DND-41 (cell line): ENCODE measurements at regions not wholly inside any gene's neighbourhood (a gene's known extent, or its start where the extent isn't known, plus 50 kb on each side); places are given as distances from the start of the nearest gene placed in this dataset.

Experiments
- CTCF ChIP-seq: IDR thresholded peaks from 2 replicates; pipeline ENCODE4 v1.5.1; 2012; ENCODE audit warnings: borderline replicate concordance, low read length, moderate library complexity, mild to moderate bottlenecking; ENCODE audit not compliant: poor library complexity, severe bottlenecking; ENCODE audit errors: extremely low read depth
- EZH2 ChIP-seq: IDR thresholded peaks from 3 replicates; pipeline ENCODE4 v1.6.1; 2012; ENCODE audit warnings: borderline replicate concordance, low read depth, mild to moderate bottlenecking, moderate library complexity, low read length, inconsistent platforms; ENCODE audit not compliant: severe bottlenecking

DNA sequence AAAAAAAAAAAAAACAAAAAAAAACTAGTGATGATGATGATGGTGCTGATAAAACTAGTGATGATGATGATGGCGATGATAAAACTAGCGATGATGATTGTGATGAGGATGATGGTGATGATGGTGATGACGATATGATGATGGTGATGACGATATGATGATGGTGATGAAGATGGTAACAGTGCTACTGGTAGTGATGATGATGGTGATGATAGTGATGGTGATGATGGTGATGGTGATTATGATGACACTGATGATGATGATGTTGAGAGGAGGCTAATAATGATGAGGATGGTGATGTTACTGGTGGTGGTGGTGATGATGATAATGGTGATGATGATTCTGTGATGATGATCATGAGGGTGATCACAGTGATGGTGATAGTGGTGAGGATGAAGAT, 345.5 kb upstream of the CDH4 start:
- TF ChIP-seq CTCF = no peak
- no peak for TF ChIP-seq EZH2
